Hypothalamus (tissue), 51 donors: ENCODE measurements at regions not wholly inside any gene's neighbourhood (a gene's known extent, or its start where the extent isn't known, plus 50 kb on each side); places are given as distances from the start of the nearest gene placed in this dataset.

Source experiments
- DNase-seq, 51 donors: peaks; one replicate each; lab custom pipeline; 2025; lab: John Stamatoyannopoulos, UW

- DNase-seq, result no peak
Observed at GRCh38 chr10:31614611-31615010, 295.6 kb downstream of the ZEB1 start.

GRCh38 chr10:31612082-31612481 is 293.1 kb downstream of the ZEB1 start:
- no peak for DNase-seq

- DNase-seq, result no peak
Observed at GRCh38 chr10:31611161-31611560, 292.1 kb downstream of the ZEB1 start.

- no peak for DNase-seq
Observed at GRCh38 chr10:31607481-31607880, 288.5 kb downstream of the ZEB1 start.

GRCh38 chr10:31606841-31607240 is 287.8 kb downstream of the ZEB1 start:
- no peak for DNase-seq

- DNase-seq, result no peak
Observed at GRCh38 chr10:31605861-31606525, 287.0 kb downstream of the ZEB1 start.

GRCh38 chr10:31605426-31605825 is 286.4 kb downstream of the ZEB1 start:
- no peak for DNase-seq

GRCh38 chr10:31604646-31605170 is 285.7 kb downstream of the ZEB1 start:
- no peak for DNase-seq

- no peak for DNase-seq
Observed at GRCh38 chr10:31604096-31604495, 285.1 kb downstream of the ZEB1 start.

GRCh38 chr10:31603235-31604087 is 284.4 kb downstream of the ZEB1 start:
- DNase-seq, result peak; percentile 14 to 91 (median 67)

GRCh38 chr10:31602541-31603234 is 283.7 kb downstream of the ZEB1 start:
- peak in 40 of 51 donors; percentile 19 to 74 (median 50) for DNase-seq

GRCh38 chr10:31601136-31601535 is 282.1 kb downstream of the ZEB1 start:
- DNase-seq, result no peak

- DNase-seq, result peak in 1 of 51 donors; percentile 16
Observed at GRCh38 chr10:31599626-31600504, 280.8 kb downstream of the ZEB1 start.

GRCh38 chr10:31596765-31597164 is 277.7 kb downstream of the ZEB1 start:
- DNase-seq, result no peak

- DNase-seq, result no peak
Observed at GRCh38 chr10:31595992-31596391, 277.0 kb downstream of the ZEB1 start.

GRCh38 chr10:31594347-31594873 is 275.4 kb downstream of the ZEB1 start:
- no peak for DNase-seq

GRCh38 chr10:31593124-31593523 is 274.1 kb downstream of the ZEB1 start:
- no peak for DNase-seq

- DNase-seq, result no peak
Observed at GRCh38 chr10:31591569-31591968, 272.6 kb downstream of the ZEB1 start.

- no peak for DNase-seq
Observed at GRCh38 chr10:31590023-31590800, 271.2 kb downstream of the ZEB1 start.
